Activated T-cell treated with anti-CD3 and anti-CD28 coated beads, Interleukin-2, amount 50 U/mL, for 24 hours (primary cell): ENCODE measurements at regions not wholly inside any gene's neighbourhood (a gene's known extent, or its start where the extent isn't known, plus 50 kb on each side); places are given as distances from the start of the nearest gene placed in this dataset.
"Not testable (repeated sequence)": the region's sequence is repeated elsewhere in the genome, so short reads cannot be mapped to it uniquely, and the experiment has no call there.

ENCODE experiments used
- DNase-seq: peaks from one replicate; pipeline ENCODE4 v3.0.0-alpha.2; 2020
- H3K27ac Mint-ChIP-seq: 2 replicates; pipeline ENCODE4 v1.8.0; 2020; ENCODE audit warnings: mild to moderate bottlenecking, mixed read lengths
- H3K27me3 Mint-ChIP-seq: 2 replicates; pipeline ENCODE4 v1.8.0; 2020; ENCODE audit warnings: mixed read lengths
- H3K36me3 Mint-ChIP-seq: 2 replicates; pipeline ENCODE4 v1.8.0; 2020; ENCODE audit warnings: low read depth, mixed read lengths
- H3K4me1 Mint-ChIP-seq: 2 replicates; pipeline ENCODE4 v1.8.0; 2020; ENCODE audit warnings: low read depth, mixed read lengths
- H3K4me3 Mint-ChIP-seq: 2 replicates; pipeline ENCODE4 v1.8.0; 2020; ENCODE audit warnings: mild to moderate bottlenecking, moderate library complexity, mixed read lengths
- H3K9me3 Mint-ChIP-seq: 2 replicates; pipeline ENCODE4 v1.8.0; 2020; ENCODE audit warnings: mixed read lengths

GRCh38 chr10:30691639-30692015 is 62.1 kb upstream of the LYZL2 start:
- H3K27ac Mint-ChIP-seq, result no peak overlapping the region
- peaks cover 73% of the 10 kb centered on the region for H3K4me1 Mint-ChIP-seq

GRCh38 chr10:30690948-30691638 is 61.5 kb upstream of the LYZL2 start:
- not testable (repeated sequence) for H3K9me3 Mint-ChIP-seq, H3K27me3 Mint-ChIP-seq, H3K27ac Mint-ChIP-seq, DNase-seq, H3K4me3 Mint-ChIP-seq
- peaks cover 13% of the 10 kb centered on the region for H3K36me3 Mint-ChIP-seq
- peaks cover 73% of the 10 kb centered on the region for H3K4me1 Mint-ChIP-seq

More at GRCh38 chr10:30691639-30692015, 62.1 kb upstream of the LYZL2 start:
- H3K36me3 Mint-ChIP-seq, result peaks cover 17% of the 10 kb centered on the region
- H3K4me3 Mint-ChIP-seq, result no peak overlapping the region
- H3K9me3 Mint-ChIP-seq, result peaks cover 5% of the 10 kb centered on the region
- H3K27me3 Mint-ChIP-seq, result no peaks in the 10 kb centered on the region
- no peak for DNase-seq

- Mint-ChIP-seq H3K27me3 (peaks cover 17% of the 10 kb centered on the region), H3K9me3 (no peaks in the 10 kb centered on the region), H3K36me3 (peaks cover 3% of the 10 kb centered on the region), H3K4me1 (peaks cover 72% of the 10 kb centered on the region), H3K4me3 (peak overlapping the region; percentile 9), H3K27ac (peak overlapping the region; percentile 75)
- DNase-seq, result no peak
Observed at GRCh38 chr10:30688456-30688855, 58.9 kb upstream of the LYZL2 start.

GRCh38 chr10:30687698-30688213 is 58.2 kb upstream of the LYZL2 start:
- H3K4me3 Mint-ChIP-seq, result peak overlapping the region; percentile 8
- peak overlapping the region; percentile 93 for H3K27ac Mint-ChIP-seq
- peaks cover 3% of the 10 kb centered on the region for H3K36me3 Mint-ChIP-seq
- H3K4me1 Mint-ChIP-seq, result peaks cover 74% of the 10 kb centered on the region
- peak; percentile 90 for DNase-seq
- H3K27me3 Mint-ChIP-seq, result peaks cover 17% of the 10 kb centered on the region
- no peaks in the 10 kb centered on the region for H3K9me3 Mint-ChIP-seq

- peaks cover 18% of the 10 kb centered on the region for H3K27me3 Mint-ChIP-seq
- H3K36me3 Mint-ChIP-seq, result peaks cover 3% of the 10 kb centered on the region
- no peaks in the 10 kb centered on the region for H3K9me3 Mint-ChIP-seq
- peak overlapping the region; percentile 93 for H3K27ac Mint-ChIP-seq
- H3K4me1 Mint-ChIP-seq, result peaks cover 75% of the 10 kb centered on the region
- no peak for DNase-seq
- H3K4me3 Mint-ChIP-seq, result no peak overlapping the region
Observed at GRCh38 chr10:30686708-30687107, 57.2 kb upstream of the LYZL2 start.

- Mint-ChIP-seq H3K27me3 (peaks cover 40% of the 10 kb centered on the region), H3K9me3 (peaks cover 11% of the 10 kb centered on the region), H3K36me3 (no peaks in the 10 kb centered on the region), H3K4me3 (no peak overlapping the region), H3K27ac (peak overlapping the region; percentile 93), H3K4me1 (peaks cover 84% of the 10 kb centered on the region)
- DNase-seq, result no peak
Observed at GRCh38 chr10:30683496-30683895, 53.9 kb upstream of the LYZL2 start.

- H3K36me3 Mint-ChIP-seq, H3K4me3 Mint-ChIP-seq: not testable (repeated sequence)
- Mint-ChIP-seq H3K9me3 (peaks cover 11% of the 10 kb centered on the region), H3K4me1 (peaks cover 80% of the 10 kb centered on the region), H3K27me3 (peaks cover 40% of the 10 kb centered on the region), H3K27ac (peak overlapping the region; percentile 93)
- peak; percentile 71 for DNase-seq
Observed at GRCh38 chr10:30682377-30683199, 53.0 kb upstream of the LYZL2 start.

GRCh38 chr10:30680908-30681307 is 51.4 kb upstream of the LYZL2 start:
- H3K4me1 Mint-ChIP-seq, result peaks cover 65% of the 10 kb centered on the region
- DNase-seq, result no peak
- peaks cover 37% of the 10 kb centered on the region for H3K27me3 Mint-ChIP-seq
- H3K27ac Mint-ChIP-seq, result peak overlapping the region; percentile 3
- H3K36me3 Mint-ChIP-seq, result no peaks in the 10 kb centered on the region
- peaks cover 11% of the 10 kb centered on the region for H3K9me3 Mint-ChIP-seq
- no peak overlapping the region for H3K4me3 Mint-ChIP-seq
